ENCODE measurements at regions not wholly inside any gene's neighbourhood (a gene's known extent, or its start where the extent isn't known, plus 50 kb on each side); places are given as distances from the start of the nearest gene placed in this dataset.

GRCh38 chr5:73339051-73339575 is 109.5 kb downstream of the FOXD1 start:
- DNase-seq (ENCODE audit: low spot score) = no peak

- DNase-seq (ENCODE audit: low spot score) = no peak
These were observed 110.1 kb downstream of the FOXD1 start for GRCh38 chr5:73338256-73339050.

DNA sequence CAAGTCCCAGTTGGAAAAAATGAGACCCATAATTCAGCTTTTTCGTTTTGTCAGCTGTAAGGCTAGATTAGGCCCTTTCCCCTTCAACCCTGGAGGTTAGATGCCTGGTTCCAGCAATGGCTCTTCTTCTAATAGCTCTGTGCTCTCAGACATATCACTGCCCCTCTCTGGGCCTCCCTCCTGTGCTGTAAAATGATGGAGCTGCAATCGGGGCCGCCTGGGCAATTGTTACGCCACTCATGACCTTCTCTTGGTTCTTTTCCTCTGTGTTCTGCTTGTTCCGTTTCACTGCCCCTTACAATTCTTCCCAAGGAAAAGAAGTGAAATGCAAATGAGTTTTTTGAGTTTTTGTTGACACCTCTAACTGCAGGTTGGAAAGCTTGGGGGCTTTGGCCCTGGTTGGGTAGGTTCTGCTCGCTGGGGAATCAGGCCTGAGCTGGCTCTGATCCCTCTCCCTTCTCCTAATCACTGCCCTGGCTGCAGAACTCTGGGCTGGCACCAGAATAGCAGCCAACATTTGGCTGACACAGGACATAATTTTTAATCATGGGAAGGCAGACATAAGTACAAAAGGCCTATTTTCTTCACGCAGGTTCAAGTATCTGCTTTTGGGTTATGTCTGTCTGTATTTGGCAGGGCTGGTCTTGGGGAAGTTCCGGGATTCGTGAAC is 110.9 kb downstream of the FOXD1 start:
- no peak for DNase-seq (ENCODE audit: low spot score)

GRCh38 chr5:73336366-73336765 is 112.2 kb downstream of the FOXD1 start:
- DNase-seq (ENCODE audit: low spot score) = no peak

DNA sequence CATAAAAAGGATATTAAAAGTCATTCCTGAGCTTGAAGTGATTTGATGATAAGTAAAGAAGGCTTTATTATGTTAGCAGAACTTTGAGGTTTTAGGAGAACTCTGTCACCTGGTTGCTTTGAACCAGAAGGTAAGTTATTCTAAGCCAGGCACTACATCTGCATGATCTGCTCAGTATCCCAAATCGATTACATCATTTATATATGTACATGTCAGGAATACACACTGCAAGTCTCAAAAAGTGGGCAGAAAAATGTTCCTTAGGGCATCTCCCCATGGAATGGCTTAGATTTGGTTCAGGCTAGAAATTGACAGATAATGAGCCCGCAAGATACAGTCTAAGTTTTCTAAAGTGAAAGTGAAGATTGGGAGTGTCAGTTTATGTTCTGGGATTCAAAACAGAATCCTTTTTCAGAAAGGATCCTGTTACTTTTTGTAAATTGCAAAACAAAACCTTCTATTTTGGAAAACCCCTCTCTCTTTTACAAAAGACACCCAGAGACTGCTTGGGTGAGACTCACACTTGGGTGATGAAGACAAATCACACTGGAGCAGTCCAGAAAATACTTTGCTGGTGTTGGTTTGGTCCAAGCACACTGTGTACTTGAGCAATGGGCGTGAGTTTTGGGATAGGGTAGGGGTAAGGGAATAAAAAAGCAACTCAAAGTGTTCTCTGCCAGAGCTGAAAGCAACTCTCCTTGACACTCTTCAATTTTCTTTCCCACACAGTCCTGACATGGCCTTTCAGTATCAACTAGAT is 114.5 kb downstream of the FOXD1 start:
- DNase-seq (ENCODE audit: low spot score) = no peak

DNA sequence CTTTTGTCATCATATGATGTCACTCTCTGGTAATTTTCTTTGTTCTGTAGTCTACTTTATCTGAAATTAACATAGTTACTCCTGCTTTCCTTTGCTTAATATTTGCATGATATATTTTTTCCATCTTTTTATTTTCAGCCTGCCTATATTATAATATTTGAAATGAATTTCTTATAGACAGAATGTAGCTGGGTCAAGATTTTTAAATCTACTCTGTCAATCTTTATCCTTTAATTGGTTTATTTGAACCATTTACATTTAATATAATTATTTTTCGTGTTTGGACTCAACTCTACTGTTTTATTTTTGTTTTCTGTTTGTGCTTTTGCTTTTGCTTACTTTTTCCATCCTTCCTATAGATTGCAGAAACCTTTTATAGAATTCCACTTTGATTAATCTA is 118.0 kb downstream of the FOXD1 start:
- no peak for DNase-seq (ENCODE audit: low spot score)

DNA sequence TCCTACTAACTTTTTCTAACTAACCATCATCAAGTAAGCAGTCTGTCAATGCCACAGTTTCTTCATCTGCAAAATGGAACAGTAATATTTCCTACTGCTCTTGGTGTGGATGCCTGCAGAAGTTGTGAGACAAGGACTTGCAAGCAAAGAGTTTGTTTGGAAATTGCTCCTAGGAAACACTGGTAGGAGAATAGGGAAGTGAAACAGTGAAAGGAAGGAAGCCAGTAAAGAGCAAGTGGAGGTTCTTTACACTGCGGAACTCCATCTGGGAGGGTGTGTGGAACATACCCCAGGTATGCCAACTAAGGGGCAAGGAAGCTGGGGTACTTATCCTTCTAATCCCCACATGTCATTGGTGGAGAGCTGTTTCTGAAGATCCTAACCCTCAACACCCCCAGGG is 119.9 kb downstream of the FOXD1 start:
- no peak for DNase-seq (ENCODE audit: low spot score)

GRCh38 chr5:73327908-73328455 is 120.6 kb downstream of the FOXD1 start:
- no peak for DNase-seq (ENCODE audit: low spot score)

DNA sequence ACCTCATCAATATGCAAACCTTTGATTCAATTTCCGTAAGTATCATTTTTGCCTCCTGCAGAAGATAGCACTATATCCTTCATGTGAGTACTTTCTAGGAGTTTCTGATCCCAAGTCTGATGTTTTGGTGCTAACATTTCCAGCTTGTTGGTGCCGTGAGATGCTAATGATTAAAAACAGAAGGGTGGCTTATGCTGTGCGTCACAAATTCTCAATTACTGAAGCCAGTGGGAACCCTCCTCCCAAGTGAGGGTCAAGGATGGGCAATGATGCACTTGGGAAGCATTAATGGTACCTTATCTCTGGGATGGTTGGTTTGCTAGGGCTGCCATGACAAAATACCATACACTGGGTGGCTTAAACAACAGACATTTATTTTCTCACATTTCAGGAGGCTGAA is 123.0 kb downstream of the FOXD1 start:
- no peak for DNase-seq (ENCODE audit: low spot score)

DNA sequence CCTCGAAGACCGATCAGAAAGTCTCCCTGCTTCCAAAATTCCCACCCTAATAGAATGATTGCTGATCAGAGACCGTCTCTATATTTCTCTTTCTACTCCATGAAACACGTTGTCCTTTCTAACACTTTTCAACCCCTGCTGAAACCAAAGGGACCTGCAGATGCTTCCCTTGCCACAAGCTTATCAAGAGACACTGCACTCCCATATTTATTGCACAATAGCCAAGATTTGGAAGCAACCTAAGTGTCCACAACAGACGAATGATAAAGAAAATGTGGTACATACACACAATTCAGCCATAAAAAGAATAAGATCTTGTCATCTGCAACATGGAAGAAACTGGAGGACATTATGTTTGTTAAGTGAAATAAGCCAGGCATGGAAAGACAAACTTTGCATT is 125.1 kb downstream of the FOXD1 start:
- no peak for DNase-seq (ENCODE audit: low spot score)

GRCh38 chr5:73322437-73323076 is 126.0 kb downstream of the FOXD1 start:
- DNase-seq (ENCODE audit: low spot score) = no peak

GRCh38 chr5:73321757-73322436 is 126.7 kb downstream of the FOXD1 start:
- DNase-seq (ENCODE audit: low spot score) = no peak

- DNase-seq (ENCODE audit: low spot score) = no peak
These were observed 129.5 kb downstream of the FOXD1 start for GRCh38 chr5:73319036-73319435.

- DNase-seq (ENCODE audit: low spot score) = no peak
These were observed 130.3 kb downstream of the FOXD1 start for GRCh38 chr5:73318308-73318719.

- DNase-seq (ENCODE audit: low spot score) = no peak
These were observed 131.1 kb downstream of the FOXD1 start for GRCh38 chr5:73317523-73317922.

DNA sequence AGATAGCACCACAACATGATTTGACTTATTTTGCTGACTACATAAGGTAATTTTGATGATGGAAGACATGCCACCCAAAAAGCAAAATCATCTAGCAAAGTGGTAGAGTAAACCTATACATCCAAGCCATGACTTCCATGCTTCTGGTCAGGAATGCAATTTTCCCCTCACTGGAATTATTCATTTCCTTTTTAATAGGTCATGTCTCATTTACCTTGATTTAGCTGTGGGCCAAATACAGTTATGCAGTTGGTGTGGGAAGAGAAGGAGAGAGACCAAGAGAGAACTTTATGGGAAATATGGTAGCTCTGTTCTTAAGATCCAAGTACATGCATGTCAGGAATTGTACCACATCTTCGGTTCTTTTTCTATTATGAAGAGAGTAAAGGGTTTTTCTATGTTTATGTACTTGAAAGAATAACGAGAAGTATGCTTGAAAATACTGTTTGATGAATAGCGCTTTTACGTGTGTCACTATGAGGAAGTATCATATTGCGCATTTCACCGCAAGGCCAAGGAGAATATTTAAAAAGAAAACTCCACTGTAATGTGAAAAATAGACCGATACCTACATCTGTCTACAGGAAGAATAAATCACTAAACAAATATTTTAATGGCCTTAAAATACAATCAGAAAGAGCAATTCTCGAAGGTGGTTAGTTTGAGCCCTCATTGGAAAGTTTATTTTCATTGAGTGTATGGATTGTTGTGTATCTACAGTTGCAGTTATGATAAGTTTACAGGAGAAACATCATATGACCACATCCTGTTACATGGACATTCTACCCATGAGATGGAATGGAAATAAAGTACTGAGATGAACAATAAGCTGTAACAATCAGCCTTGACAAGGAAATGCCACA is 134.0 kb downstream of the FOXD1 start:
- DNase-seq (ENCODE audit: low spot score) = no peak

DNA sequence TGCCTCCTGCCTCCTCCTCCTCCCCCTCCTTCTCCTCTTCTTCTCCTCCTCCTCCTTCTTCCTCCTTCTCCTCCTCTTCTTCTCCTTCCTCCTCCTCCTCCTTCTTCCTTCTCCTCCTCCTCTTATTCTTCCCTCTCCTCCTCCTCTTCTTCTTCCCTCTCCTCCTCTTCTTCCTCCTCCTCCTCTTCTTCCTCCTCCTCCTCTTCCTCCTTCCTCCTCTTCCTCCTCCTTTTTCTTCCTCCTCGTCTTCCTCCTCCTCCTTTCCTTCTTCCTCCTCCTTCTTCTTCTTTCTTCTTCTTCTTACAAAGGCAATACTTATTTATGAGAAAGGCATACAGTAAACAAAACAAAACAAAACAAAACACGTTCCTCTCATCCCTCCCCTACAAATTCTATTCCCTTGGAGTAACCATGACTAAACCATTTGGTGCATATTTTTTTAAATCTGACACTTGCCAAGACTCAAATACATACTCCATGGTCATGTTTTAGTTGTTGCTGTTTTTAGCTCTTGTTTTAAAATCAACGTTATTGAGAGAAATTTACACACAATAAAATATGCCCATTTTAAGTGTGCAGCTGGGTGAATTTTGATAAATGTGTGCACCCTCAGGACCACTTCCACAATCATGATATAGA is 135.6 kb downstream of the FOXD1 start:
- no peak for DNase-seq (ENCODE audit: low spot score)

DNA sequence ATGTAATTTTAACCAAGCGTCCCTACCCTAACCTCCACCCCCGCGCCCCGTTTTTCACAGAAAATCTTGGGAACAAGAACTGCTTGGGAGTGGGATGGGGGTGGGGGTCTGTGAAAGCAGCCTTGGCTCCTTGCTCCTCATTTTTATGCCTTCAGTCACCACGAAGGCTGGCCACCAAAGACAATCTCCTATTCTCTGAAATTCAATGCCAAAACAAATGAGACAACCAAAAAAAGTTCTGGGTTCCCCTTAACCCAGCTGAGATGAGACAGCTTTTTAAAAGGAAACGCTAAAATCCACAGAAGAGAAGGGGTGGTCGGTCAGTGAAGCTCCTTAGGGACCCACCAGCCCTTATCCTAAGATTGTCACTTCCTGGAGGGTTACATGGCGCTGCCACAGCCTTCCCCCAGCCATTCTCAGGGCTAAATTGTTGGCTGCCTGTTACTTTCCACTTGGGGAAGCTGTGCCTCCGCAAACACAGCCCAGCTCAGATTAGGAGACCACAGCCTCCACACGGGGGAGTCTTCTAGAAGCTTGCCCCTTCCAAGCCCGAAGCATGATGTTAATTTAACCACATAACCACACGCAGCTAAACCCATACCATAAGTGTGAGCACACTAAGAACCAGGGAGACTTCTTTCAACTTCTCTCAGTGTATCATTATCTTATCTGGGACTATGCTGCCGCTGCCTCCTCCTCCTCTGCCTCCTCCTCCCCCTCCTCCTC is 136.3 kb downstream of the FOXD1 start:
- no peak for DNase-seq (ENCODE audit: low spot score)

Measured in D341Med (cell line).